Astrocyte of the cerebellum (primary cell): ENCODE measurements at regions not wholly inside any gene's neighbourhood (a gene's known extent, or its start where the extent isn't known, plus 50 kb on each side); places are given as distances from the start of the nearest gene placed in this dataset.
A peak's percentile ranks its signal among the peaks of the same experiment; 100 is the strongest.

Experiments used
- DNase-seq: peaks from one replicate; pipeline ENCODE4 v3.0.0-alpha.2; 2011; ENCODE audit warnings: low read depth
- H3K4me3 ChIP-seq: 2 replicates; pipeline ENCODE4 v1.5.1; 2011; ENCODE audit warnings: mild to moderate bottlenecking, low read depth, low read length, moderate library complexity
- in situ Hi-C: cut with HindIII; loops from 2 replicates; pipeline ENCODE4 v1.10.0; 2017; ENCODE audit warnings: low sequenced_read_pairs
- TF ChIP-seq, protein P1 (sequence below): IDR thresholded peaks from 2 replicates; pipeline ENCODE4 v1.5.1; 2012; ENCODE audit warnings: low read length, low read depth, moderate library complexity, mild to moderate bottlenecking; ENCODE audit errors: missing control alignments

DNA sequence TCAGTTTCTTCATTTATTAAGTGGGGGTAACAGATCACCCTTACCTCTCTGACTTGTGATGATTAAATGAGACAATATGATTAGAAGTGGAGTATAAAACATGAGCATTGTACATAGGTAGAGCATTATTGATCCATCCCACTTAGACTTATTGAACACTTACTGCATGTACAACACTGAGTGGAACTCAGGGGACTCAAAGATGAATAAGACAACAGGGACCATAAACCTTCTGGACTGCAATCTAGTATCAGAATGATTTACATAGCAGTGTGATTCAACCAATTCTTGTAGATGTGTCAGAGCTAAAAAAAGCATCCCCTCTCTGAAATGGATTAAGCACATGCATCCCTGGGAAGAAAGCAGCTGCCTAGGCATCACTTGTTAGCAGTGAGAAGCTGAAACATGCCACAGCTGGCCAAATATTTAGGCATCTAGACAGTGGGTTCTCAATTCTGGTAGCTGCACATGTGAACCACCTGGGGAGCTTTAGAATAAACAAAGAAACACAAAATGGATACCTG lies 111.5 kb downstream of the CYRIA start:
- TF ChIP-seq, protein P1, sequence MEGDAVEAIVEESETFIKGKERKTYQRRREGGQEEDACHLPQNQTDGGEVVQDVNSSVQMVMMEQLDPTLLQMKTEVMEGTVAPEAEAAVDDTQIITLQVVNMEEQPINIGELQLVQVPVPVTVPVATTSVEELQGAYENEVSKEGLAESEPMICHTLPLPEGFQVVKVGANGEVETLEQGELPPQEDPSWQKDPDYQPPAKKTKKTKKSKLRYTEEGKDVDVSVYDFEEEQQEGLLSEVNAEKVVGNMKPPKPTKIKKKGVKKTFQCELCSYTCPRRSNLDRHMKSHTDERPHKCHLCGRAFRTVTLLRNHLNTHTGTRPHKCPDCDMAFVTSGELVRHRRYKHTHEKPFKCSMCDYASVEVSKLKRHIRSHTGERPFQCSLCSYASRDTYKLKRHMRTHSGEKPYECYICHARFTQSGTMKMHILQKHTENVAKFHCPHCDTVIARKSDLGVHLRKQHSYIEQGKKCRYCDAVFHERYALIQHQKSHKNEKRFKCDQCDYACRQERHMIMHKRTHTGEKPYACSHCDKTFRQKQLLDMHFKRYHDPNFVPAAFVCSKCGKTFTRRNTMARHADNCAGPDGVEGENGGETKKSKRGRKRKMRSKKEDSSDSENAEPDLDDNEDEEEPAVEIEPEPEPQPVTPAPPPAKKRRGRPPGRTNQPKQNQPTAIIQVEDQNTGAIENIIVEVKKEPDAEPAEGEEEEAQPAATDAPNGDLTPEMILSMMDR, result no peak
- DNase-seq, result no peak
- no peak overlapping the region for H3K4me3 ChIP-seq
- in situ Hi-C loops, result no loop called here

DNA sequence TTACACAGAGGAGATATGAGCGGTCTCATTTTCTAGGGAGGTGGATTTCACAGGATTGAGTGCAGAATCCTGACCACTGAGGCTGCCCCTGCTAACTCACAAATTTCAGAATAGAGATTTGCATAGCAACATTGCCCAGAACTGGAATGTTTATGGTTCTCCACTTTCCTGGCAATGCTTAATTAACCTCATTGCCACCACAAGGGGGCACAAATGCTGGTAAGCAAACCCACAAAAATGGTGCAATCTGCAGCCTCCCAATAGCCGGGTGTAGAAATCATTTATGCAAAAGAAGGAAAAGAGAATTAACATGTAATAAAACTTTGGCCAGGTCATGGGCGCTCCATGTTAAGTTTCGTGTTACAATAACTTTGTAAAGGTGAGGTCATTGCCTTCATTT lies 112.4 kb downstream of the CYRIA start:
- TF ChIP-seq, protein P1, result peak; percentile 58
- H3K4me3 ChIP-seq, result no peak overlapping the region
- in situ Hi-C loops, result no loop called here
- DNase-seq, result peak; percentile 13

DNA sequence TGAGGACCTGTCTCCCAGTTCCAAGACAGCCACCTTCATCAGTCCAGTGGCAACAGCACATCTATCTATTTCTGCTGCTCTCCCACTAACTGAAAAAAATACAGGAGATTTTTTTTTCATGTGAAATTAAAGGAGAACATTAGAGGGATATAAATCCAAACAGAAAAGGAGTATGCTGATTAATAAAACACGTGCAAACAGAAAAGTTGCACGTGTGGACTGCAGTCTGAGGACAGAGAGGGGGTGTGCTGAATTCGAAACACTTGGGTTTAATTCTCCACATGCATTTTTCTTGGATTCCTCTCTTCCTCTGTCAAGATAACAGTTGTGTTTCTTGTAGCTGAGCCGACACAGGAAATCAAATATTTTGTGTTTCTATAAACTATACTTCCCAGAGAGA lies 113.4 kb downstream of the CYRIA start:
- TF ChIP-seq, protein P1, result no peak
- no peak for DNase-seq
- H3K4me3 ChIP-seq, result no peak overlapping the region
- in situ Hi-C loops, result no loop called here

DNA sequence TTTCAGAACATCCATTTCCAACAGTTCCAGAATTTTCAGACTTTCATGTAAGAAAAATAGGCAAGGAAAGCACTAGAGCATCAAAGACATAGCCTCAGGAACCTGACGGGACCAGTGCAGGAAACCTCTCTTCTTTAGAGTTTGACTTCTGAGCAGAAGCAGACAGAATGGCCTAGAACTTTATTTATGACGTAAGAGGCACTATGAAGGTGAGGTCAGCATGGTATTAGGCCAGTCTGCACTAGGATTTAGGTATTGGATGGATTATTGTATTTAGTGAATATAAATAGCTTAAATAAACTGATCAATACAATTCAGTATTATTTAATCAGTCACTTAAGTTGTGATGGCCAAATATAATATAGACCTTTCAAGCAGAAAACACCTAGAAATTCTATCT lies 117.6 kb downstream of the CYRIA start:
- no peak for DNase-seq
- in situ Hi-C loops, result no loop called here
- TF ChIP-seq, protein P1, result no peak
- no peak overlapping the region for H3K4me3 ChIP-seq

DNA sequence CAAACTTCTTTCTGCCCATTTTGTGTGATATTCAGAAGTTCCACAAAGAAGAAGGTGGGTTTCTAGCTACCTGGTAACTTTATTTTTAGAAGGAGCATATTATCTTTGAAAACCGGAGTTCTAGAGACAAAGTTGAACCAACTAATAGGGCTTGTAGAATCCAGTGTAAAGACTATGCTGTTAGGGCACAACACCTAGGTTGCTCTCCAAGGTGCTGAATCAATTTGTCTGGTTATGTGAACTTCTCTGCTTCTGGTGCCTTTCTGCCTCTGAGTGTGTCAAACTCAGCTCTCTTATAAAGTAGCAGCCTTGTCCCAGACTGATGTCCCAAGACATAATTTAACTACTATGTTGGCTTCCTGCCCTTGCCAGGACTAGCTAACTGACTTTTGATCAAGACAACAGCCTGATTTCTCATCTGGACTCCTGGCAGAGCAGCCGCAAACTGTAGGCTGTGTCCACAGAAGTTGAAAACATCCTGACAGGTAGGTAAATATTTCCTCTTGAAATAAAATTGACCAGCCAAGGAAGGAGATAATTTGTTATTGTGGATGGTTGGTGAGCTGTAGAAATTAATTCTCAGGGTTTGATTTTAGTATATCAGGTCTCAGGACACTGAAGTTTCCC lies 119.4 kb downstream of the CYRIA start:
- TF ChIP-seq, protein P1, result no peak
- no peak overlapping the region for H3K4me3 ChIP-seq
- DNase-seq, result peak; percentile 69
- in situ Hi-C loops, result no loop called here

DNA sequence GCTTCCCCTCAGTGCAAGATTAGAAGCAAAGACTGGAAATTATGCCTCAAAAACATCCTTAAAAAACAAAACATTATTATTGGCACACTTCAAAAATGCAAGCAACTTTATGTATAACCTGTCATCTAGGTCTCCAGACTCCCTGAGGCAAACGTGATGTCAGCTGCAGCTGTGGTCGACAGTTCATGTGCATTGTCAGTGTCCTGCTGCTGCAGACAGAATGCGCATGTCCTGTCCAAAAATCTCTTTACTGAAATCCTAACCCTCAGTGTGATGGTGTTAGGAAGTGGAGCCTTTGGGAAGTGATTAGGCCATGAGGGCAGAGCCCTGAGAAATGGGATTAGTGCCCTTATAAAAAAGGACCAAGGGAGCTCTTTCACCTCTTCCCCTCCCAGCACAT lies 126.9 kb downstream of the CYRIA start:
- DNase-seq, result no peak
- in situ Hi-C loops, result no loop called here
- TF ChIP-seq, protein P1, result no peak
- H3K4me3 ChIP-seq, result no peak overlapping the region
